ENCODE measurements at regions not wholly inside any gene's neighbourhood (a gene's known extent, or its start where the extent isn't known, plus 50 kb on each side); places are given as distances from the start of the nearest gene placed in this dataset.

DNA sequence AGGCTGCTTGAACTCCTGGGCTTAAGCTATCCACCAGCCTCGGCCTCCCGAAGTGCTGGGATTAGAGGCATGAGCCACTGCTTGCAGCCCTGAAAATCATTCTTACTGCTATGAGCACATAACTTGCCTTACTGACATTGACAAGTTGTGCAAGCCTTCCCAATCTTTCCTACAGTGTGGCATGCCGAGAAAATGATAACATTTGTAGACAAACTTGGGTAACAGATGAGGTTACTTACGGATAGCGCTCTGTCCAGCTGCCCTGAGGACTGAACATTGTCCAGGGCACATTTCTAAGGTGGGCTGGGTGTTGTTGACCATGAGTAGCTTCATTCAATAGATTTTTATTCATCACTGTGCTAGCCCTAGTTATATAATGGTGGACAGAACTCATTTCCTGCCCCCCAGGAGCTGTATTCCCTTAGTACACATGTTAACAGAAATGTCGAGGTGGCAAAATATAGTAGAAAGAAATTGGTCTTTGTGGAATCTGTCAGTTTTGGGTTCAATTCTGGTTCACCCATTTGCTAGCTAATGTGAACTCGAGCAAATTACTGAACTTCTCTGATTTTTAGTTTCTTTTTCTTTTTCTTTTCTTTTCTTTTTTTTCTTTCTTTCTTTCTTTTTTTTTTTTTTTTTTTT lies 118.4 kb upstream of the AKIRIN2 start:
- in situ Hi-C loops (cut with HindIII; ENCODE audit: low sequenced_read_pairs): no loop called here

GRCh38 chr6:87817183-87817582 lies 115.2 kb upstream of the AKIRIN2 start:
- in situ Hi-C loops (cut with HindIII; ENCODE audit: low sequenced_read_pairs): no loop called here

DNA sequence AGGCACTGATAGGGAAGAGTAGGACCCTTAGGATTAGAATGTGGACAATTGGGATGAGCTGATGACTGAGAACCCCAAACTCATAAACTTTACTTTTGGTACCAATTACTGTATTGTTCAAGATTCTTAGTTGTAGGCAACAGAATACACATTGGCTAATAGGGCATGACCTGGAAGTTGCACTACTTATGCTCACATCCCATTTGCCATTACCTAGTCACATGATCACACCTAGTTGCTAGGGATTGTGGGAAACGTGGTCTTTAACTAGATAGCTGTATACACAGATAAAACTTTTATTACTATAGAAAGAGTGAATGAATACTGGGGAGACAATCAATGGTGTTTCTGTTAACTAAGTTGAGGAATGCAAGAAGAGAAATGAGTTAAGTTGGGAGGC lies 113.4 kb upstream of the AKIRIN2 start:
- in situ Hi-C loops (cut with HindIII; ENCODE audit: low sequenced_read_pairs): no loop called here

GRCh38 chr6:87808005-87808757 lies 106.1 kb upstream of the AKIRIN2 start:
- in situ Hi-C loops (cut with HindIII; ENCODE audit: low sequenced_read_pairs): no loop called here

- in situ Hi-C loops (cut with HindIII; ENCODE audit: low sequenced_read_pairs): no loop called here
Observed at GRCh38 chr6:87807475-87807874, 105.4 kb upstream of the AKIRIN2 start.

DNA sequence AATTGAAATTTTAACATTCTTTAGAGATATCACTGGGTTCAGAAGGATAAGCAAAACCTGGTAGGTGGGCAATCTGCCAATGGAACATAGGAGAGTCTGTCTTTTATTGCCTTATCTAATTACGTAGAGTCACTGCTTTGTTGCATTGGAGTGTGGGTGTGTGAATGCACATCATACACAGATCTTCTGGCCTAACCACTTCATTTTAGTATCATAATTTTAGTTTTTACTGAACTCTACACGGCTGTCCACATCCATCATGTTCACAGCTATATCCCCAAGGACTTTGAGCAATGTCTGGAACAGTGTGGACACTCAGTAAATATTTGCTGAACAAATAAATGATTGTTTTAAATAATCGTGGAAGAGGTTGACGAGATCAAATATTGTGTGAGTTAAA lies 104.6 kb upstream of the AKIRIN2 start:
- in situ Hi-C loops (cut with HindIII; ENCODE audit: low sequenced_read_pairs): no loop called here

DNA sequence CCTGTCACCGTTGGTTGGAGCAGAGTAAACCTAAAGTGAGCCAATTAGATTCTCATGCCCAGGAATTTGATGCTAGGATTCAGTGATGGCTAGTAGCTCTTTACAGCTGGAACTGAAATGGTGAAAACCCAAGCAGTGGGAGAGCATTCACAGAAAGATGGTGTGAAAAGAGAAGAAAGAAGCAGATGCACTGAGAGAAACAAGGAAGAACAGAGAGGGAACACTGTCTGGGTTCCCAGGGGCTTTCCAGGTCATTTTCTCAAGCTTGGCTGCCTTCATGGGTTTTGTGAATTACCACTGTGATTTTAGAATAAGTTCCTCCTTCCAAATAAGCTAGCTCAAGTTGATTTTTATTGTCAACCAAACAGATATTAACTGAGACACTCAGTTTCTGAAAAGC lies 104.1 kb upstream of the AKIRIN2 start:
- in situ Hi-C loops (cut with HindIII; ENCODE audit: low sequenced_read_pairs): no loop called here

DNA sequence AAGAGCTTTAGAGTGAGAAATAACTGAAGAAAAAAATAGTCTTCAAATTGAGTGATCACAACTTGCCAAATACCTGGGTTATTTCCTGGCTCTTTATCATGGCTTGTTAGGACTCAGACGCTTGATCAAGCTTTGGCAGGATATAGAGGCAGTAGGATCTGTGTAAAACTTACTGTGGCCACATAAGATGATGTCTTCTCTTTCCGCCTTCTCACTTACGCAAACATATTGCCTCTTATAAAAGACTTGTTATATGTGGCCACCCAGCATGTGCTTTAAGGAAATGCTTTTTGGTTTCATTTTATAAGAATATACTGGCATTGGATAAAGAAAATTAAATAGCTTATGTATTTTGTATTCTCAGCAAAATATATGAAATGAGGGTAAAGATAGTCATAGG lies 101.8 kb upstream of the AKIRIN2 start:
- in situ Hi-C loops (cut with HindIII; ENCODE audit: low sequenced_read_pairs): no loop called here

DNA sequence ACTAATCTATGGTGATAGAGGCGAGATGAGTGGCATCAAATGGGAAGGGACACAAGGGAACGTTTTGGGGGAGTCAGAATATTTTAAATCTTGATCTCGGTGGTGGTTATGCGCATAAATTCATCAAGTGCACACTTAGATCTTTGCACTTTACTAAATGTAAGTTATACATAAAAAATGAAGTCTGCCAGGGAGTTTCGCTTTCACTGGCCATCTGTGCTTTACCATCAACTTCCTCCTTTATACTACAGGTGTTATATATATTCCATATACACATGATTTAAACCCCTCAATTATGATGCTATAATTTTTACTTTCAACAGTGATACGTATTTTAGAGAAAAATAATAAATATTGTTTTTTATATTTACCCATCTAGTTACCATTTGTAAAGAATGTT lies 97.6 kb upstream of the AKIRIN2 start:
- in situ Hi-C loops (cut with HindIII; ENCODE audit: low sequenced_read_pairs): no loop called here

DNA sequence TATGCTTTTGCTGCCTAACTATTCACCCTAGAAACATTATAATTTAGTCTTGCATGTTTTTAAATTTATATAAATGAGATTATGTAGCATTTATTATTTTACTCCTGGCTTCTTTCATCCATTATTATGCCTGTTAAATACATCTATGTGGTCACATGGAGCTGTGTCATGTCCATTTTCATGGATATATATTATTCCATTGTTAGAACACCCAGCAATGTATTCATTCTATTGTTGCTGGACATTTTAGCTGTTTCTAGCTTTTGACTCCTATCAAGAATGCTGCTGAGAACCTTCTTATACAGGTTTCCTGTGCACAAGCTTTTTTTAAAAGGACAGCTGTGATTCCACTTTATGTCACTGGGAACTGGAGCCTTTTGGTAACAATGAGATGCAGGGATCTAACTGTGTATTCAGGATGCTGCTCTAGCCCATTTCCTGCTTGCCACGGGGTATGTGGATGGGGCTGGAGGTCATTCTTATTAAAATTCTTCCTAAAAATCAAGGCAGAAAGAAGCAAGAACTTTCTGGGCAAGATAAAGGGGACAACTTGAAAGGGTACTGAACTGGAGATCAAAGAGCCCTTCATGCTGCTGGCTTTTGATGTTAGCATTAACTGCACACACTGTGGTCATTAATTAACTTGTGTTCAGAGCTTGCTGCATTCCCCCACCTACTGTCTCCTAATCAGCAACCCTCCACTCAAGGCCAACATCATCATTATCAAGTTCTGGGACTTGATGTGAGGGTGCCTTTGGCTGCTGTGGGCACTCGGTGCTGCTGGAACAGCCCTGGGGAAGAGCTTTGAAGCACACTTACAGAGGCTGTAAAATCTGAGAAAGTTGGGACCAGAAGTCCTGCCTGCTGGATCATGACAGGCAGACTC lies 96.6 kb upstream of the AKIRIN2 start:
- in situ Hi-C loops (cut with HindIII; ENCODE audit: low sequenced_read_pairs): no loop called here

DNA sequence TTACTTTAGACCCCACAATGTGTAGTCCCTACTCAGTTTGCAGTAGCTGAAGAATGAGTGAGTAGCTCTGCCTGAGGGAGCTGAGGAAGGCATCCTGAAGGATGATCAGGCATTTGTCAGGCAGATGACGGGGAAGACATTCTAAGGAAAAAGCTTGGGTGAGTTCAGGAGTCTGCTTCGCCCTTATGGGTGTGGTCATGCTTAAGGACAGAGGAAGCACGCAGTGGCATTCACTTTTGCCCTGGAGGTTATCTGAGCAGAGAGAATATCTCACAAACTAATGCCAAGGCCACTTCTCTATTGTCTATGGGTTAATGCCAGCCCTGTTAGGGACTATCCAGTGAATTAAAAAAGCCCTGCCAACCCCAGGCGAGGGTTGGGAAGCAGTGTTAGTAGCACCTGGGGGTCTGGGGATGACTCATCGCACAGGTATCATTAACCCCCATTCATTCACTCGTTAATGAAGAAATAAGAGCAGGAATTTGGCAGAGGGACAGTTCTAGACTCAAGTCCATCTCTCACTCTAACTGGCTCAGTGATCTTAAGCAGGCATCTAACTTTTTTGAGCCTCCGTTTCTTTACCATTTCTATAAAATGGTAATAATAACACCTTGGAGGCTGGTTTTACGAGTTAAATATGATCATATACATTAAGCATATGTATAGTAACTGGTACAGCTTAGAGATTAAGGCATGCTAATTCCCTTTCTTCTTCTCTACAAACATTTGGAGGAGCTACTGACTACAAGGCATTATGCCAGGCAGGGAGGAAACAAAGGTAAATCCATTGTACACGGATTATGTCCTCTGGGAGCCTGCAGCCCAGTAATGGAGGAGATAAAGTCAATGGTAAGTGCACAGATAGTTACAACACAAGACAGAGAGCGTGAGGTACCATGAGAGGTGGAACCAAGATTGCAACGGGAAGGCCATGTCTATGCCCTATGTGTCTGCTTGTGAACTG lies 93.2 kb upstream of the AKIRIN2 start:
- in situ Hi-C loops (cut with HindIII; ENCODE audit: low sequenced_read_pairs): no loop called here

- in situ Hi-C loops (cut with HindIII; ENCODE audit: low sequenced_read_pairs): no loop called here
Observed at GRCh38 chr6:87793315-87793714, 91.3 kb upstream of the AKIRIN2 start.

DNA sequence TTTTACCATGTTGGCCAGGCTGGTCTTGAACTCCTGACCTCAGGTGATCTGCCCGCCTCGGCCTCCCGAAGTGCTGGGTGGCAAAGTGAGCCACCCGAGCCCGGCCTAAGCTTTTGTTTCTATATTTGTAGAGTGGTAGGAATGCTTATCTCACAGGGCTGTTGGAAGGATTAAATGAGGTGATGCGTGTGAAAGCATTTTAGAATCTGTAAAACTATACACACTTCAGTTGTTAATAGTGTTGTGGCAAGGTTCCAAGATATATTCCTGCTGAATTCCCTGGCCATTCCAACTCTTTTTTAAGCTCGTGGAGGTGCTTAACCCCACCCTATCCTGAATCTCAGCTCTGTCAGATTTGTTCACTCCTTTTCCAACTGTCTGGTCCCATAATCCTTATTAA lies 89.9 kb upstream of the AKIRIN2 start:
- in situ Hi-C loops (cut with HindIII; ENCODE audit: low sequenced_read_pairs): no loop called here

- in situ Hi-C loops (cut with HindIII; ENCODE audit: low sequenced_read_pairs): no loop called here
Observed at GRCh38 chr6:87791485-87791884, 89.5 kb upstream of the AKIRIN2 start.

DNA sequence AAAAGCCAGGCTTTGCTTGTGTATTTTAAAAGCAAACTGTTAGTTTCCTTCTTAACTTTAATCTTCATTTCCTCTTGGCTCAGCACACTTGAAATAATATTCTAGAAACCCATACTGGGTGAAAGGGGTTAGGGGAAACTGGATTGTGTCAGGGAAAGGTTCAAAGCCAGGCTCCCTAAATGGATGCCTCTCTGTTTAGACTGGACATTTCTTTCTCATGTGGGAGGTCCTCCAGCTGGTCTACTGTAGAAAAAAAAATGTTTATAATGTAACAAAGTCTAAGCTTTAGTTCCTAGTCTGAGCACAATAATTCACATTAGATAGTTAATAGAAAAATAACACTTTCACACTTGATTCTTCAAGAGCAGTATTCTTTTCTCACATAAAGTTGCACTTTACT lies 89.0 kb upstream of the AKIRIN2 start:
- in situ Hi-C loops (cut with HindIII; ENCODE audit: low sequenced_read_pairs): no loop called here

DNA sequence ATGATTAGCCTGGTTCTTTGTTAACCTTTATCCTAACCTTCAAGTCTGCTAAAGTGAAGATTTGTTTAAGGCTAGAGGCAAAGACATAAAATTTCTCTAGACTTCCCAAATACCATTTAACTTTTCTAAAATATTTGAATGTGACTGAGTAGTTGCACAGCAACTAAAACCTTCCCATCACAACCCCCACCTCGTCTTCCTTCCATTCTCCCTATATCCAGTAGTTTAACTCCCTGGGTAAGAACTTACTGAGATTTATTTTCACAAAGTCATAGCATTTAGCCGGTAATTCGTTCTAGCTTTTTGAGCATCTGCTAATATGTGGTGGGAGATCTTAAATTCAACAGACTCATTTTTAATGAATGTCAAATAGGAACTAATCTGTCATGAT lies 87.9 kb upstream of the AKIRIN2 start:
- in situ Hi-C loops (cut with HindIII; ENCODE audit: low sequenced_read_pairs): no loop called here

DNA sequence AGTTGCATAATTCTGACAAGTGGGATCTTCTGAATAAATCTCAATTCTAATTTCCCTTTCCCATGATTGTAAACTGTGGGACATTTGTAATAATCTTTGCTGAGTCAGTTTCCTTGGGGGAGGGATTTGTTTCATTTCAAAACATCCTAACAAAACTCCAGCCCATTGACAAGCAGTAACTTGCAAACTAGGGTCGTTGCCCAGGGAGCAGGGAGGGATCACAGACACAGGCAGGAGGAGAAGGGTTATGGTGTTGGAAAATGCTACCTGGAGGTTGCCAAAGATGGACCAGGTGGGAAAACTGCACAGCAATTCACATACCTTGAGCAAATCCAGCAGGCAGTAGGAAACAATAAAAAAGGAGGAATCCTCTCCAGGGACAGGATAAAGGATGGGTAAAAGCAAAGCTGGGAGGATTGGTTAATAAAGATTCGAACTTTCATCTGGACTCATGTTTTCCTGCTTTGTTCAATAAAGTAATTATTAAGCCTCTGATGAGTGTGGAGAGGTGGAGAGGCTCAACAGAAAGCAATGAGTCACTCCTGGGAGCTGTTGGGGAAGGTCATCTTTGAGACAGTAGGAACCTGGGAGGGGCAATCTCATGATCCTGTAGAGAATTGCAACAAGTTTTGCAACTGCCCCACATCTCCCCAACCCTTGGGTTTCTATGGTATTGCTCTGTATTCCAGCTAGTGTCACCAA lies 87.3 kb upstream of the AKIRIN2 start:
- in situ Hi-C loops (cut with HindIII; ENCODE audit: low sequenced_read_pairs): no loop called here

DNA sequence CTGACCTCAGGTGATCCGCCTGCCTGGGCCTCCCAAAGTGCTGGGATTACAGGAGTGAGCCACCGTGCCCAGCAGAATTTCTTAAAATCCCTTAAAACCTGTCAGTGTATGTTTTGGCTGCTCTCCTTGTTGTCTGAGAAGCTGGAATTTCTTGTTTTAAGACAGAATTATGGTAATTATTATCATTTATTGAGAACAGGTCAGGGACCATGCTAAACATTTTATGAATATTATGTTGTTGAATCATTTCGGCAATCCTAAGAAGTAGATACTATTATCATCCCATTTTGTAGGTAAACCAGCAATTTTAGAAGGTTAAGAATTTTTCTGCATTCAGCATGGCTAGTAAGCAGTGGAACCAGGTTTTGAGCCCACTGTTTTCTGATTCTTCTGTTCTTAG lies 86.1 kb upstream of the AKIRIN2 start:
- in situ Hi-C loops (cut with HindIII; ENCODE audit: low sequenced_read_pairs): no loop called here

DNA sequence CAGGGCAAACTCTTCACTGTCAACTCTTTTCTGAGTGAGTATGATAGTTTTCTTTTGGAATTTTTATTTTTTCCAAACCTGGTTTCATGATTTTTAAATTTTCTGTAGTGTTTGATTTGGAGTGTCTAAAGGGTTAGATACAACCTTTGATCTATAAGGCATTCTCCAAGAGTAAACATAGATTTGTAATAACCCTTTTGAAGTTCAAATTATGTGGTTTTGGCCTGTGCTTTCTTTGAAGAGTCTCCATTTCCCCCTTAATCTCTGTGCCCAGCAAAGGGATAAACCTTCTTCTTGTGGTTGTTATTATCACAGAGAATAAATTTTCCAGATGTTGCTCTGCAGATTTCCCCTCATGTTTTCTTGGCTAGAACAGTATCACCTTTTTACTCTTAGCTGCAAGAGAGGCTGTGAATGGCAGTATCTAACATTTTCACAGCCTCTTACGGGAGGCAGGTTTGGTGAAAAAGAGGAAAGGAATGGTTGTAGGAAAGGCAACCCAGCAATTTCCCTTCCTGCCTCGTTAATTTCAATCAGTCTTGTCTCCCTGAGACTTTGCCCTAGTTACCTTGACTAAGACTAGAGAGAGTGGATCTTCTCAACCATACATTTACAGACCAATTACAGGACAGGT lies 83.3 kb upstream of the AKIRIN2 start:
- in situ Hi-C loops (cut with HindIII; ENCODE audit: low sequenced_read_pairs): no loop called here

GRCh38 chr6:87784690-87785089 lies 82.7 kb upstream of the AKIRIN2 start:
- in situ Hi-C loops (cut with HindIII; ENCODE audit: low sequenced_read_pairs): no loop called here
